GM19324 (cell line): ENCODE measurements at regions not wholly inside any gene's neighbourhood (a gene's known extent, or its start where the extent isn't known, plus 50 kb on each side); places are given as distances from the start of the nearest gene placed in this dataset.
"Not testable (repeated sequence)": the region's sequence is repeated elsewhere in the genome, so short reads cannot be mapped to it uniquely, and the experiment has no call there.

Experiments used
- ATAC-seq: cut with Tn5 transposase; IDR thresholded peaks from one replicate; pipeline ENCODE4 v1.9.1; 2021; ENCODE audit warnings: mild to moderate bottlenecking, moderate library complexity; ENCODE audit not compliant: unreplicated experiment, low FRiP score

- not testable (repeated sequence) for ATAC-seq
Measured at GRCh38 chr4:111337186-111337876, 714.5 kb upstream of the PITX2 start.

- no peak for ATAC-seq
Measured at GRCh38 chr4:111359602-111360001, 736.7 kb upstream of the PITX2 start.

- no peak for ATAC-seq
Measured at GRCh38 chr4:111360906-111361305, 738.0 kb upstream of the PITX2 start.

GRCh38 chr4:111362941-111363361 lies 740.1 kb upstream of the PITX2 start:
- ATAC-seq: no peak

GRCh38 chr4:111377880-111378279 lies 755.0 kb upstream of the PITX2 start:
- not testable (repeated sequence) for ATAC-seq

GRCh38 chr4:111388561-111388960 lies 756.7 kb upstream of the FAM241A start:
- no peak for ATAC-seq

GRCh38 chr4:111391829-111392228 lies 753.4 kb upstream of the FAM241A start:
- ATAC-seq: no peak

- no peak for ATAC-seq
Measured at GRCh38 chr4:111393781-111394180, 751.5 kb upstream of the FAM241A start.

- no peak for ATAC-seq
Measured at GRCh38 chr4:111398906-111399330, 746.3 kb upstream of the FAM241A start.

GRCh38 chr4:111399623-111400022 lies 745.6 kb upstream of the FAM241A start:
- no peak for ATAC-seq

GRCh38 chr4:111400741-111401140 lies 744.5 kb upstream of the FAM241A start:
- ATAC-seq: no peak

- ATAC-seq: no peak
Measured at GRCh38 chr4:111404673-111405072, 740.6 kb upstream of the FAM241A start.

GRCh38 chr4:111405989-111406388 lies 739.3 kb upstream of the FAM241A start:
- ATAC-seq: no peak

- no peak for ATAC-seq
Measured at GRCh38 chr4:111410571-111410970, 734.7 kb upstream of the FAM241A start.

GRCh38 chr4:111417521-111417920 lies 727.7 kb upstream of the FAM241A start:
- ATAC-seq: no peak

GRCh38 chr4:111433441-111433840 lies 711.8 kb upstream of the FAM241A start:
- no peak for ATAC-seq

GRCh38 chr4:111434586-111434985 lies 710.7 kb upstream of the FAM241A start:
- no peak for ATAC-seq

- no peak for ATAC-seq
Measured at GRCh38 chr4:111435986-111436744, 709.1 kb upstream of the FAM241A start.

GRCh38 chr4:111441687-111442086 lies 703.6 kb upstream of the FAM241A start:
- ATAC-seq: no peak

- not testable (repeated sequence) for ATAC-seq
Measured at GRCh38 chr4:111444836-111445235, 700.4 kb upstream of the FAM241A start.

- ATAC-seq: no peak
Measured at GRCh38 chr4:111449657-111450056, 695.6 kb upstream of the FAM241A start.

GRCh38 chr4:111450867-111451266 lies 694.4 kb upstream of the FAM241A start:
- no peak for ATAC-seq
